ENCODE measurements at regions not wholly inside any gene's neighbourhood (a gene's known extent, or its start where the extent isn't known, plus 50 kb on each side); places are given as distances from the start of the nearest gene placed in this dataset.

- TF ChIP-seq EP300 (IDR thresholded peaks at IDR 0.05; ENCODE audit: borderline replicate concordance) = no peak
- TF ChIP-seq ZBTB7A (IDR thresholded peaks at IDR 0.05; ENCODE audit: low read depth) = no peak
- no peak for TF ChIP-seq YY1 (IDR thresholded peaks at IDR 0.05; ENCODE audit: low read depth)
- no peak for TF ChIP-seq MAX (IDR thresholded peaks at IDR 0.05)
- no peak for TF ChIP-seq FOXM1 (IDR thresholded peaks at IDR 0.05; ENCODE audit: borderline replicate concordance, low read depth)
- no peak for TF ChIP-seq TCF12 (IDR thresholded peaks at IDR 0.05; ENCODE audit: low read depth)
- no peak for TF ChIP-seq CREB1 (IDR thresholded peaks at IDR 0.05; ENCODE audit: low read depth)
- no peak for TF ChIP-seq RAD21 (IDR thresholded peaks at IDR 0.05; ENCODE audit: low read depth)
- TF ChIP-seq REST (IDR thresholded peaks at IDR 0.05; ENCODE audit: low read depth) = no peak
- TF ChIP-seq USF1 (IDR thresholded peaks at IDR 0.05) = no peak
- TF ChIP-seq TAF1 (IDR thresholded peaks at IDR 0.05; ENCODE audit: low read depth) = no peak
- no peak for TF ChIP-seq CEBPB (IDR thresholded peaks at IDR 0.05)
- no peak for TF ChIP-seq NFIC (IDR thresholded peaks at IDR 0.05)
These were observed 62.7 kb upstream of the EXOC4 start for GRCh38 chr7:133190172-133190528.

Measured in Ishikawa (cell line).